Neural progenitor cell (in vitro differentiated cells): ENCODE measurements at regions not wholly inside any gene's neighbourhood (a gene's known extent, or its start where the extent isn't known, plus 50 kb on each side); places are given as distances from the start of the nearest gene placed in this dataset.

Experiments
- EZH2 ChIP-seq: fragments of 200-600 bp; sonication (generic); IDR thresholded peaks from 2 replicates; pipeline ENCODE4 v1.6.1; 2017; ENCODE audit warnings: antibody characterized with exemption, mild to moderate bottlenecking, moderate library complexity
- EZH2phosphoT487 ChIP-seq: fragments of 200-600 bp; sonication (generic); IDR thresholded peaks from 2 replicates; pipeline ENCODE4 v1.6.1; 2017; ENCODE audit warnings: antibody characterized with exemption
- TF ChIP-seq, protein P1 (sequence below): fragments of 200-600 bp; sonication (generic); IDR thresholded peaks from 2 replicates; pipeline ENCODE4 v1.5.1; 2017; ENCODE audit warnings: antibody characterized with exemption, mild to moderate bottlenecking

DNA sequence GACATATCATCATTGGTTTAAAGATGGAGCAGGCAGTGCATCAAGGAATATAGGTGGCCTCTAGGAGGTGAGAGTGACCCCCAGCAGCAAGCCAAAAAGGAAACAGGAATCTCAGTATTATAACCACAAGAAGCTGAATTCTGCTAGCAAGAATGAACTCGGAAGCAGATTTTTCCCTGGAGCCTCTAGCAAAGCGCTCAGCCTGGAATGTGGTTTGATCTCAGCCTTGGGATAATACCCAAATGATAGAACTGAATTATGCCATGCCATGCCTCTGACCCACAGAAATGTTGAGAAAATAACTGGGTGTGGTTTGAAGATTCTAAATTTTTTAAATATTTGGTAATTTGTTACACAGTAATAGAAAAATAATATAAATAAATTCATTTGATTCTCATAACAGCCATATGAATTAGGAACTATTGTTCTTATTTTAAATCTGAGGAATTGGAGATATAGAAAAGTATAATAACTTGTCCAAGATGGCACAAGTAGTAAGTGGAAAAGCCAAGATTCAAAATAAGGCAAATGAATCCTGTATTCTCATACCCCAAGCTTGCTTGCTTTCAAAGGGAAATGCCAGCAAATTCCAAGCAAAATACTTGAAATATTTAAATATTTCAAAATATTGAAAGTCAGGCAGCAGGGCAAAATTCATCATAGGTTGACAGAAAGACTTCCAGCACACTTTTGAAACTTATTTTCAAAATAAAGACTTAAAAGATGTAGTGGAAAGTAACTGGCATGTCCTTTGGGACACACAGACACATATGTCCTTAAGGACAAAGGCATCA lies 567.4 kb downstream of the KCNA4 start:
- TF ChIP-seq EZH2 = no peak
- TF ChIP-seq, protein P1, sequence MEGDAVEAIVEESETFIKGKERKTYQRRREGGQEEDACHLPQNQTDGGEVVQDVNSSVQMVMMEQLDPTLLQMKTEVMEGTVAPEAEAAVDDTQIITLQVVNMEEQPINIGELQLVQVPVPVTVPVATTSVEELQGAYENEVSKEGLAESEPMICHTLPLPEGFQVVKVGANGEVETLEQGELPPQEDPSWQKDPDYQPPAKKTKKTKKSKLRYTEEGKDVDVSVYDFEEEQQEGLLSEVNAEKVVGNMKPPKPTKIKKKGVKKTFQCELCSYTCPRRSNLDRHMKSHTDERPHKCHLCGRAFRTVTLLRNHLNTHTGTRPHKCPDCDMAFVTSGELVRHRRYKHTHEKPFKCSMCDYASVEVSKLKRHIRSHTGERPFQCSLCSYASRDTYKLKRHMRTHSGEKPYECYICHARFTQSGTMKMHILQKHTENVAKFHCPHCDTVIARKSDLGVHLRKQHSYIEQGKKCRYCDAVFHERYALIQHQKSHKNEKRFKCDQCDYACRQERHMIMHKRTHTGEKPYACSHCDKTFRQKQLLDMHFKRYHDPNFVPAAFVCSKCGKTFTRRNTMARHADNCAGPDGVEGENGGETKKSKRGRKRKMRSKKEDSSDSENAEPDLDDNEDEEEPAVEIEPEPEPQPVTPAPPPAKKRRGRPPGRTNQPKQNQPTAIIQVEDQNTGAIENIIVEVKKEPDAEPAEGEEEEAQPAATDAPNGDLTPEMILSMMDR = no peak
- TF ChIP-seq EZH2phosphoT487 = no peak
